ENCODE measurements at regions not wholly inside any gene's neighbourhood (a gene's known extent, or its start where the extent isn't known, plus 50 kb on each side); places are given as distances from the start of the nearest gene placed in this dataset.
"Not testable (repeated sequence)": the region's sequence is repeated elsewhere in the genome, so short reads cannot be mapped to it uniquely, and the experiment has no call there.

DNA sequence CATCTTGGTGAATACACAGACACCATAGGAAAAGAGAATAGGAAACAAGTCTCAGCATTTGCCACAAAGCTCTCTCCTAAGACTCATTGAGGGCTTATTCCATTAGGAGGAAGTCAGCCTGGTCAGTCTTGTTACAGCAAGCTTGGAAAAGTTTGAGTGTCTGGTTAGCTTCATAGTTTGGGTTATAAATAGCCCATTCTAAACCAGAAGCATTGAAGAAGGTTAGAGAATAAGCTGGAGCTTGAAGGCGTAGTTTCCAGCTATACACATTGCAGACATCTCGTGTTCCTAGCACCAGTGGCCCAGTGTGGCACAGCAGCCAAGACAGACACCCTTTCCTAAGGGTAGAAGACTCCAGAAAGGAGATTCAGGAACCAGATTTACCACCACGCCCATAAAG, 168.8 kb upstream of the RBM19 start:
- DNase-seq = no peak

DNA sequence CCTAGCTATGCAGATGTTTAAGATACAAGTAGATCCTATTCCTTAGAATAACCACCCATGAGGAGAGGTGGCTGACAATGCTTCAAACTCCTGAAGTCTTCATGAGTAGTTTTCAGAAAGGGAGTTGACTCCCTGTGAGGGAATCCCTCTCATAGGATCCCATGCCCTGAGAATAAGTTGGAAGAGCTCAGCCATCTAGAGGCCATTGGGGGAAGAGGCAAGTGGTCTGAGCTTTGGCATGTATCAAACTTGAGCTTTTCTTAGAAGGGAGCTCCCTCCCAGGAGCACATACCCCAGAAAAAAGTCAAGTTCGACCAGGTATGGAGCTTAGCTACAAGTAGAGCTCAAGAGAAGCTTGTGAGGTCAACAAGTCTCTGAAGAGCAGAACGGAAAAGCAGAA, 165.7 kb upstream of the RBM19 start:
- DNase-seq = no peak

DNA sequence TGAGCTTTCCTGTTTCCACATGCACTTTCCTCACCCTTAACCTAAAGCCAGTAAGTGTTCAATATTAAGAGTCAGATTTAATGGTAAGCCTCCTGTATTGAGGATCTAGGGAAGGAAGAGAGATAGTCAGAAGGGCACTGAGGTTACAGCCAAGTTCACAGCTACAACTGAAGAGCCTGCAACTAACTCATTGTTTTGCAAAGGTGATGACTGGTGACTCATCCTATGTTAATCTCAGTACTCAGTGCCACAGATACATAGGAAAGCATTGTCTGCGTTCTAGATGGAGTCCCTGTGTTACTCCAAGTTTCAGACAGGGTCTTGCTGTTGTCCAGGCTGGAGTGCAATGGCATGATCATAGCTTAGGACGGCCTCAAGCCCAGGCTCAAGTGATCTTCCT, 157.0 kb upstream of the RBM19 start:
- no peak for DNase-seq

DNA sequence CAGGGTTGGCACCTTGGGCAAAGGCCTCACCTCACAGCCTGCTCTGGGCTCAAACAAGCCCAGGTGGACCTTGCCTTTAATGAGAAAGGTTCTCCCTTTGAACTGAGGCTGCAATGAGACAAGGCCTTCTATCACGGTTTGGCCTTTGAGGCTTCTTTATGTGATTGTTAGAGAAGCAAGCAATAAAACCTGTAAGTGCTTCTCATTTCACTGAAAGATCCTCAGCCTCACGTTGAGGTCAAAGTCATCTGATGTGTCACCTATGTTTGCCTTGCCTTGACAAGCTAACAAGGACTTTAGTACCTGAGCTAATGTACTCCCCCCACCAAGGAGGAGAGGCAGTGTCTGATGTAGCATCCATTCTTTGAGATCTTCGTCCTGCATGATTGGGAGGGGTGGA, 155.9 kb upstream of the RBM19 start:
- DNase-seq = no peak

DNA sequence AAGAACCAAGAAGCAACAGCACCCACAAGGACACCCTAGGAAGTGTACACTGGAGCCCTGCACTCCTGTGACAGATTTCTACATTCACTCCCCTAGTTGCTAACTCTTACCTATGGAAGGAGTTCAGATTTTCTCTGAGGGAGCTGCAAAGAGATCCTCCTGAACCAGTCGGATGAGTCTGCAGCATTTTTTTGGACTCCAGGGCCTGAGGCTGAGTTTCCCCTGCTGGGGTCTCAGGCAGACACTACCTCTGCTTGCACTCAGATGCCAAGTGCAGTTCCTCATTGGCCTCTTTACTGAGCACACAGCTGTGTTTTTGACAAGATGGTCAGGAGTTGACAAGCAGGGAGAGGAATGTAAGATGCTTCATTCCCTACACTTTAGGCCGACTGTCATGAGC, 153.2 kb upstream of the RBM19 start:
- no peak for DNase-seq

DNA sequence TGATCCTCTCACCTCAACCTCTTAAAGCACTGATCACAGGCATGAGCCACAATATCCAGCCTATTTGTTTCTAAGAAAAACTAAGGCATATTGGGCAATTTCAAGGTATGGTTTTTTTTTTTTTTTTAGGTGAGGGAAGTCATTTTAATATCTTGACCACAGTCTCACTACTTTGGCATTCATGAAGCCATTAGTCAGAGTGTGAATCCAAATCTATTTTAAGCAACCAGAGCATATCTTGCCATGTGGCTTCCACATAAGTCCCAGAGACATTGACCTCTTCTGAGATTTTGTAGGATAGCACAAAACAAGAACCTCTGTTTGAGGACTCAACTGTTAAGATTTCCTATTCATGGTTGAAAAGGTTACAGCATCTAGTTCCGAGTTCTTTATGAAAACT, 130.3 kb upstream of the RBM19 start:
- no peak for DNase-seq

DNA sequence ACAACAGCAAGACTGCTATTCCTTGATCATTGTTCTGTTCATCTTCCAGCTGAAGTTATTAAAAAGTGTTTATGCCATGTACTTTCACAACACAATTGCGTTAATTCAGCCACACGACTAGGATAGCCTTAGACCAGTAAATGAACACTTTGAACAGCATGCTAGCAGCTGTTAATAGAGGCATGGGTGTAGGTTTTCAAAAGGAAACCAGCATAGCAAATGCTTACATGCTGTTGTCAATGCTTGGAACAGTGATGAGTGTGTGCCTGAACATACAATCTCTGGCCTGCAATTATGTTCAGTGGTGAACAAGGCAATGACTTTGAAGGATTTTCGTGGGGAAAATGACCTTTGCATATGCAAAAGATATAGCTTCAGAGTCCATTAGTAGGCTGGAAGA, 127.4 kb upstream of the RBM19 start:
- DNase-seq = no peak

DNA sequence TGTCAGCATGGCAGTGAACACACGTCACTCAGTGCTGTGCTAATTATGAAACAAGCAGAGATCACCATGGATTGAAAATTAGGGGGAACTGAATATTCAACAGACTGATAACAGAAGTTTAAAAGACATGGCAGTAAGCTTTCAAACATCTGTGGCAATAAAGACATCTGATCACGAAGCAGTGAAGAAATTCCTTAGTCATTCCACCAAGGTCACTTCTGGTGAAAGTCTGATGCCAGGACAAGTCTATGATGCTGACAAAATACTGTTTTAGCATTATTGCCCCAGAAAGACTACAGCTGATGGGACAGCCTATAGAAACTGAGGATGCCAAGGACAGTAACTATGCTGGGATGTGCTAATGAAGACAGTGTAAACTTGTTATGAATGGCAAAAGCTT, 126.9 kb upstream of the RBM19 start:
- DNase-seq = no peak

DNA sequence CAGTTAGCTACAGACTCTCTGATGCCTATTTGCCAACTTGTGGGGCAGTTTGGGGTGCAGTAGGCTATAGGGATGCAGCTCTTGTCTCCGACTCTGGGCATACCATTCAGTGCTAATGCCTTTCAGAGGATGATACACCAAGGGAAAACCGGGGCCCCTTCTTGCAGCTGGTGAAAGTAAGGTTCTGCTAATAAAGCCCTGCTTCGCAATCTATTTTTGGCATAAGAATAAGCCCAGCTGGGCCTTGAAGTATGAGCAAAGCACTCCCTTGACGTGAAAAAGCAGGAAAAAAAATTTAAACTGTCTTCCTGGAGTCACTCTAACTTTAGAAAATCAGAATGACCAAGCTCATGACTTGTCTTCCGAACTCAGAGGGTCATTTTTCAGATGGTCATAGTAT, 124.1 kb upstream of the RBM19 start:
- no peak for DNase-seq

DNA sequence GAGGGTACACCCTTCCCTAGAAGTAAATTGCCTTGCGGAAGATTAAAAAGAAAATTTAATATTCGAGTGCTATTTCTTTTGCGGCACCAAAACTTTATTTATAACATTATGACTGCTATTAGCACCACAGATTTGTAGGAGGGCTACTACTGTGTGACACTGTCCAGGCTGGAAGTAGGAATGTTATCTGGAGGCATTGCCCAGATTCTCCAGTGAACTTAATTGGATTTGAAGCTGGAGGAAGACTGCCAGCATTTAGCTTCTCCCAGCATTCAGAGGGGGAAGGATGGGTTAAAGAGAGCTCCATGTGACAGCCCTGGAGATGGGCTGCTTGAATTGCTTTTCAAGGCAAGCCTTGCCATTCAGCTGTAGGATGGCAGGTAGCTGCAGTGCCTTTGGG, 107.0 kb upstream of the RBM19 start:
- no peak for DNase-seq

DNA sequence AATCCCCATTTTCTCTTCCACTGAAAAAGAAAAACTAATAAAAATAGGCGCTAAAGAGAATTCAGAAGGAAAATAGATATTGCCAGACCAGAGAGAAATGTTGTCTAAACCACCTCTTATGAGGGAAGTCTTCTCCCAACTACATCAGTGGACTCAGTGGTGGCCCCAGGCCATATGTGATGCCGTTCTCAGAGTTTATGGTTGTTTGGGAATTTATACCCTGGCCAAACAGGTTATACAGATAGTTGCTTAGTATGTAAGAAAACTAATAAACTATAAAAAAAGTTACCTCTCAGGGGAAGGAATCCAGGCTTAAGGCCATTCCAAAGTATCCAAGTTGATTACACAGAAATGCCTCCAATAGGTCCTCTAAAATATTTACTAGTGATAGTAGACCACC, 103.4 kb upstream of the RBM19 start:
- DNase-seq = no peak

DNA sequence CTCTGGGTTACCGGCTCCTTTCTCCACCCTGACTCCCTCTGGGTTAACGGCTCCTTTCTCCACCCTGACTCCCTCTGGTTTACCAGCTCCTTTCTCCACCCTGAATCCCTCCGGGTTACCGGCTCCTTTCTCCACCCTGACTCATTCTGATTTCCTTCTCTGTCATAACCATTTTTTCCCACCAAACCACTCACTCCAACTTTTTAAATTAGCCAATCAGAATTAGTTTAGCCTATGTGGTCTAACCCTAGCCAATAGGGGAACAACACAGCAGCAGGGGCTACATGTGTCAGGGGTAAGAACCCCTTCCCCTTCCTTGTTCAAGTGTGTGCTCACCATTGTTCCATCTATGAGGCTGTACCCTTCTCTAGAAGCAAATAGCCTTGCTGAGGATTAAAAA, 98.4 kb upstream of the RBM19 start:
- DNase-seq = no peak

DNA sequence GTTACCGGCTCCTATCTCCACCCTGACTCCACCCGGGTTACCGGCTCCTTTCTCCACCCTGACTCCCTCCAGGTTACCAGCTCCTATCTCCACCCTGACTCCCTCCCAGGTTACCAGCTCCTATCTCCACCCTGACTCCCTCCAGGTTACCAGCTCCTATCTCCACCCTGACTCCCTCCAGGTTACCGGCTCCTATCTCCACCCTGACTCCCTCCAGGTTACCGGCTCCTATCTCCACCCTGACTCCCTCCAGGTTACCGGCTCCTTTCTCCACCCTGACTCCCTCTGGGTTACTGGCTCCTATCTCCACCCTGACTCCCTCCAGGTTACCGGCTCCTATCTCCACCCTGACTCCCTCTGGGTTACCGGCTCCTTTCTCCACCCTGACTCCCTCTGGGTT, 97.9 kb upstream of the RBM19 start:
- not testable (repeated sequence) for DNase-seq

DNA sequence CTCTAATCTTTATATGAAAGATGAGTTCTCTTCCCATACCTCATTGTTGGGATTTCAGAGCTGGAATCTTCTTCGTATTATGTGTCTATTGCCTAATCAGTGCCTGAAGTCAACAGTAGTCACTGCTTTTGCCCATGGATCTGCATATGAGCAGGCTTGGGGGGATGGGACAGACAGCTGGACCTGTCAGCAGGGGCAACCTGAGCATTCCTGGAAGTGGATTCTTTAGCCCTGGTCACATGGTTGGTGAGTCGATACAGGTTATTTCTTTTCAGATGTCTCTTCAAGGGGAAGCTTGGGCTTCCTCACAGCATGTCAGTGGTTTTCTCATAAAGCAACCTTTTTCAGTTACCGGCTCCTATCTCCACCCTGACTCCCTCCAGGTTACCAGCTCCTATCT, 97.3 kb upstream of the RBM19 start:
- no peak for DNase-seq

DNA sequence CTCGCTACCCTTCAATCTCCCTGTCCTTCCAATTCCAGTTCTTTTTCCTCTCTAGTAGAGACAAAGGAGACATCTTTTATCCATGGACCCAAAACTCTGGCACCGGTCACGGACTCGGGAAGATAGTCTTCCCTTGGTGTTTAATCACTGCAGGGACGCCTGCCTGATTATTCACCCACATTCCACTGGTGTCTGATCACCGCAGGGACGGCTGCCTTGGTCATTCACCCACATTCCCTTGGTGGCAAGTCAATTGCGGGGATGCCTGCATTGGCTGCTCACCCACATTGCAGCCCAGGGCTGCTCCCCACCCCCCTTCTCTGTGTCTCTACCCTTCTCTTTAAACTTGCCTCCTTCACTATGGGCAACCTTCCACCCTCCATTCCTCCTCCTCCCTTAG, 90.2 kb upstream of the RBM19 start:
- not testable (repeated sequence) for DNase-seq

DNA sequence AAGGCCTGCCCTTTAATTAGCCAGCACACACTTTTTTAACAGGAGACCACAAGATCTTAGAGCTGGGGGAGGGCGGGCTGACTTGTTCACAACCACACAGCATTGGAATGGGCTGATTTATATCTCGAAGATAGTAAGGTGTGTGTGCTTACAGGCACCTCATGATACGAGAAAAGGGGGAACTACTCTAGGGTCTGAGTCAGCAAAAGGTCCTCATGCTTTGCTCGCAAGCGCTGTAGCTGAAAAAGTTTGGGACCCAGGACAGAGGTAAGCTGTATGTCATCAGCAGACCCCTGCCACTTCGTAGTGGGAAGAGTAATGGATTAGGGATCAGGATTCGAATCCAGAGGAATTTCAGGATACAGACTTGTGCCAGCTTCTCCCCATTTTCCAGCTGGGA, 88.9 kb upstream of the RBM19 start:
- DNase-seq = no peak

DNA sequence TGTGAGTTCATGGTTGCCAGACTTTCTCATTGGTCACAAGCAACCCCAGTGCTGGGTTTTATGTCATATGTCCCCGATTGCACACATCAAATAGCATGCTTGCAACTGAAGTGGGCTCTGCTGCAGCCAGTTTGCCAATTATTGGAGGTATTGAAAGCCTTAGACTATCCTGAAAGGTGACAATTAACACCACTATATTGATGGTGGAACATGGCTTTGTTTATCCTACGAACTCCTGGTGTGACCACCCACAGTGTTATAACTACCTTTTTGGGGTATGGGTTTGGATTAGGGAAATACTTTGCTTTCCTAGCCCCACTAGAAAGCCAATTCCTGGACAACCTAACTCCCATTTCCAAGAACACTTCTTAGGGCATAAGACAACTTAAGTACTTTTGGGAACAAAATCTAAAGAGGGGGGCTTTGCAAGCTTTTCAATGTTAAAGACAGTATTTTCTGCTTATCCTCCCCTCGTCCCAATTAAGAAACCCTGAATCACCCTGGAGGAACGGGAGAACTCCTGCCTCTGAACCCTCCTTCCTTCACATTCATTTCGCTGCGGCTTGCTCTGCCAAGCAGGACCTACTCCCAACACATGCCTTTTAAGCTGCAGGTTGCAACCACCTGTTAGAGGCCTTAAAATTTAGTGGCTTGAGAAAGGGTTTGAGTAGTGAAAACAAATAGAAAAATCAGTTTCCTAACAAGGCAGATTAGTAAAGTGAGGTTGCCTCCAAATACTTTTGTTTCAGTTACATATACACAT, 80.3 kb upstream of the RBM19 start:
- DNase-seq = no peak

DNA sequence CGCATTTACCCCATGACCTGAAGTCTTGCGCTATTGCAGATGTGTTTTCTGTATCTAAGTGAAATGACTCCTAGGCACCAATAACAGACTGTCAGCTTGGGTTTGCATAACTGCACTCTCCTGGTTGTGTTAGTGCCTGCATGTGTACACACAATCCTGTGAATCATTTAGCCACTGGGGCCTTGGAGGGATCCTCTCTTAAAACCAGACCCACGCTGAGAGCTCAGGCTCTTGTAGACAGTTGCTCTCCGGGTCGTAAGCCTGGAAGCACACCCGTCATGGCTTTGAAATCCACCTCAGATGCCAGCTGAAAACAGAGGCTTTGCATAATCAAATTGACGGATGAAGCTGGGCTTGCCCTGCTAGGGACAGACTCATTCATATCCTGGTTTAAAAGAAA, 79.2 kb upstream of the RBM19 start:
- DNase-seq = no peak

DNA sequence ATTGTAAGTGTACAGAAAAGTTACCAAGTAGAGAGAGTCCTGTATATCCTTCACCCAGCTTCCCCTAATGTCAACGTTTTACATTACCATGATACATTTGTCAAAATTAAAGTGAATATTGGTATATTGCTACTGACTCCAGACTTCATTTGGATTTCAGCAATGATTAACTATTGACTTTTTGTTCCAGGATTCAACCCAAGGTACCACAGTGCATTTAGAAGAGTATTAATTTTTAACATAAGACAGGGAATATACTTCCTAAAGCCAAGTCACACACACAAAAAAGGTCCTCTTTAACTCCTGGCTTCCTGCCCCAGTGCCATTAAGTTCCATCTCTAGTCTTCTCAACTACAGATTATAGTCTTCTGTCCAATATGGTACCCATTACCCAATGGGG, 75.5 kb upstream of the RBM19 start:
- no peak for DNase-seq

DNA sequence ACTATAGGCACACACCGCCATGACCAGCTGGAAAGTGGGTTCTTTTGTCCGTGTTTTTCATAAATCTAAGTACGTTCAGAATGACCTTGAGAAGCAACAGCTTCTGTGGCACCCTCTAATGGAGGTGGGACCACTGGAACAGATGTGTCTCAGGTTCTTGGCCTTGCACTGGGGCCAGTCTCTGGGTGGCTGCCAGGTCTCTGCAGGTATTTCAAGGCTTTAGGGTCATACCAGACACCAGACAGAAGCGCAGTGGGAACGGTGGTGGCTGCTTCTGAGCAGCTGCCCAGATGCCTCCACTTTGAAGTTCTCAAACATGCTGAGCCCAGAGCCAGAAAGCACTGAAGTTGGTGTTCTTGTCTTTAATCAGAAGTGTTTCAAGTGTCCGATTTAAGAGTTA, 75.0 kb upstream of the RBM19 start:
- no peak for DNase-seq

DNA sequence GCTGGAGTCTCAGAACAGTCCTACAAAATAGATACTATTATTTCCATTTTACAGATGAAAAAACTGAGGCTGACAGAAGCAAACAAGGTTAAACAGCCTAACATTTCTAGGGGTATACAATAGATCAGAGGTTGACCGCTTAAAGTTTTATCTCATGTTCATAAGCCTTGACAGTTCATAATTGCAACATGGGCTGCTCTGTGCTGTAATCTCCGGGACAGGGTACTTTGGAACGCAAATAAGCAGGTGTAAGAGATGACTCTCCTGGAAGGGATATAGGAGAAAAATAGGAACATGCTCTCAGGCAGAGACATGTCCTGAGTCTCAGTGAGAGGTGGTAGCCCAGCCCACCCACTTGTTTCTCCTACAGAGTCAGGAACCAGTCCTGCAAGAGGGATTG, 72.8 kb upstream of the RBM19 start:
- no peak for DNase-seq

DNA sequence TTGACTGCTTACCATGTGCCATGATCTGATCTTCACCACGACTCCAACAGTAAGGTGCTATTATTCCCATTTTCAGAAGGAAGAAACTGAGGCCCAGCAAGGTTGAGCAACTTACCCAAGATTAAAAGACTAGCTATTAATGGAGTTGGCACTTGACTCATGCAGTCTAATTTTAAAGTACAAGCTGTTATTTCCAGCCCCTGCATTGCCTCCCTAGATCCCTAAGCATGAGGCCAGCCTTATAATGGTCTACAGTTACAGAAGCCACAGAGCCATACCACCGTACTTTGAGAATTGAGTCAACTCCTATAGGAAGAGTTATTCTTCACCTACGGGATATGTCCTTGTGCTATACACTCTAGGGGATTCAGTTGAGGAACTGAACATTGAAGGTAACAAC, 66.7 kb upstream of the RBM19 start:
- DNase-seq = no peak

DNA sequence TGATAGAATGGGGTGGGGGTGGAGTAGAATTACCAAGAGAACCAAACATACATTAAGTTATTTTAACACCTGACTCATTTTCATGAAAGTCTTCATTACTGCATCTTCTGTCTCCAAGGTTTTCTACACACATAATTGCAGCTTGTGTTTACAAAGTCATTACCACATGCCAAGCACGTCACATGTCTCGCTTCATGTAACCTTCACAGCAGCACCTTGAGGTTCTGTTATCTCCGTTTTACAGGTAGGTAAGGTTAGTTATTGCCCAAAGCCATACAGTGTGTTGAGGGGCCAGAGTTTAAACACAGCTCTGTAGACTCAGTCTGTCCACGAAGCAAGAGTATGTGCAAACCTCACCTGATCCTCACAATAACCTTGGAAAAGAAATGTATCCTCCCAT, 64.3 kb upstream of the RBM19 start:
- DNase-seq = no peak

DNA sequence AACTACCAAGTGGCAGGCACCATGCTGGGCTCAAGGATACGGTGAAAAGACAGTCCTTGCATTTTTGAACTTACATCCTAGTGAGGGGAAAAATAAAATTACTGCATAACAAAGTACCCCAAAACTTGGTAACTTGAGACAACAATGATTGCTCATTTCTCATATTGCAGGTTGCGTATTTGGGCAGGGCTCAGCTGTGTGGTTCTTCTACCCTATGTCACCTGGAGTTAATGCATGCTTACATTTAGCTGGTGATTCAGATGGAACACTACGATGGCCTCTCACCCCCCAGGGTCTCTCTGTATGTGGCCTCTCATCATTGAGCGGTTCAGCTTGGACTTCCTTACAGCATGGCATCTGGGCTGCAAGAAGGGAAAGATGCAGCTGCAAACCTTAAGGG, 60.7 kb upstream of the RBM19 start:
- DNase-seq = no peak

Measured in amygdala (tissue), 56 donors.